ENCODE measurements at regions not wholly inside any gene's neighbourhood (a gene's known extent, or its start where the extent isn't known, plus 50 kb on each side); places are given as distances from the start of the nearest gene placed in this dataset.
"Not testable (repeated sequence)": the region's sequence is repeated elsewhere in the genome, so short reads cannot be mapped to it uniquely, and the experiment has no call there.

- no peak for FAIRE-seq
These were observed 185.6 kb upstream of the COL3A1 start for GRCh38 chr2:188788621-188789020.

- FAIRE-seq = no peak
These were observed 184.2 kb upstream of the COL3A1 start for GRCh38 chr2:188789951-188790350.

GRCh38 chr2:188794453-188794852 is 179.7 kb upstream of the COL3A1 start:
- FAIRE-seq = not testable (repeated sequence)

- FAIRE-seq = no peak
These were observed 178.4 kb upstream of the COL3A1 start for GRCh38 chr2:188795762-188796161.

- no peak for FAIRE-seq
These were observed 176.8 kb upstream of the COL3A1 start for GRCh38 chr2:188797371-188797770.

GRCh38 chr2:188798159-188798558 is 176.0 kb upstream of the COL3A1 start:
- FAIRE-seq = no peak

- FAIRE-seq = no peak
These were observed 169.0 kb upstream of the COL3A1 start for GRCh38 chr2:188805219-188805618.

GRCh38 chr2:188808947-188809355 is 165.2 kb upstream of the COL3A1 start:
- no peak for FAIRE-seq

- no peak for FAIRE-seq
These were observed 163.6 kb upstream of the COL3A1 start for GRCh38 chr2:188810586-188810985.

- FAIRE-seq = no peak
These were observed 162.7 kb upstream of the COL3A1 start for GRCh38 chr2:188811522-188811921.

- FAIRE-seq = no peak
These were observed 160.9 kb upstream of the COL3A1 start for GRCh38 chr2:188813315-188813714.

GRCh38 chr2:188813857-188814256 is 160.3 kb upstream of the COL3A1 start:
- FAIRE-seq = no peak

GRCh38 chr2:188819011-188819410 is 155.2 kb upstream of the COL3A1 start:
- FAIRE-seq = no peak

GRCh38 chr2:188819792-188820191 is 154.4 kb upstream of the COL3A1 start:
- FAIRE-seq = no peak

- no peak for FAIRE-seq
These were observed 153.6 kb upstream of the COL3A1 start for GRCh38 chr2:188820576-188820975.

GRCh38 chr2:188824125-188824524 is 150.0 kb upstream of the COL3A1 start:
- FAIRE-seq = no peak

- FAIRE-seq = no peak
These were observed 140.8 kb upstream of the COL3A1 start for GRCh38 chr2:188833331-188833730.

- no peak for FAIRE-seq
These were observed 140.4 kb upstream of the COL3A1 start for GRCh38 chr2:188833799-188834198.

- FAIRE-seq = no peak
These were observed 139.2 kb upstream of the COL3A1 start for GRCh38 chr2:188835006-188835405.

- no peak for FAIRE-seq
These were observed 138.4 kb upstream of the COL3A1 start for GRCh38 chr2:188835821-188836220.

GRCh38 chr2:188845692-188846091 is 128.5 kb upstream of the COL3A1 start:
- peak; percentile 25 for FAIRE-seq

GRCh38 chr2:188848887-188849435 is 125.2 kb upstream of the COL3A1 start:
- no peak for FAIRE-seq

GRCh38 chr2:188850786-188851185 is 123.4 kb upstream of the COL3A1 start:
- no peak for FAIRE-seq

GRCh38 chr2:188851311-188851710 is 122.9 kb upstream of the COL3A1 start:
- no peak for FAIRE-seq

- FAIRE-seq = no peak
These were observed 122.3 kb upstream of the COL3A1 start for GRCh38 chr2:188851826-188852225.

GRCh38 chr2:188852772-188853171 is 121.4 kb upstream of the COL3A1 start:
- FAIRE-seq = no peak
